COLO668 (cell line): ENCODE measurements at regions not wholly inside any gene's neighbourhood (a gene's known extent, or its start where the extent isn't known, plus 50 kb on each side); places are given as distances from the start of the nearest gene placed in this dataset.
"Not testable (repeated sequence)": the region's sequence is repeated elsewhere in the genome, so short reads cannot be mapped to it uniquely, and the experiment has no call there.

Experiments used
- DNase-seq: peaks from one replicate; lab custom pipeline; 2025; ENCODE audit not compliant: unreplicated experiment; lab: John Stamatoyannopoulos, UW

GRCh38 chr3:30458376-30459171, 147.8 kb upstream of the TGFBR2 start:
- DNase-seq = no peak

GRCh38 chr3:30461311-30461710, 145.1 kb upstream of the TGFBR2 start:
- no peak for DNase-seq

- no peak for DNase-seq
These were observed 143.5 kb upstream of the TGFBR2 start for GRCh38 chr3:30462721-30463470.

GRCh38 chr3:30464381-30464780, 142.0 kb upstream of the TGFBR2 start:
- no peak for DNase-seq

- DNase-seq = no peak
These were observed 140.9 kb upstream of the TGFBR2 start for GRCh38 chr3:30465454-30465853.

- no peak for DNase-seq
These were observed 138.7 kb upstream of the TGFBR2 start for GRCh38 chr3:30467596-30468238.

- no peak for DNase-seq
These were observed 137.3 kb upstream of the TGFBR2 start for GRCh38 chr3:30469133-30469532.

- no peak for DNase-seq
These were observed 135.9 kb upstream of the TGFBR2 start for GRCh38 chr3:30470496-30470895.

GRCh38 chr3:30471066-30471465, 135.3 kb upstream of the TGFBR2 start:
- no peak for DNase-seq

GRCh38 chr3:30471796-30472489, 134.5 kb upstream of the TGFBR2 start:
- no peak for DNase-seq

GRCh38 chr3:30473374-30474051, 132.9 kb upstream of the TGFBR2 start:
- no peak for DNase-seq

- DNase-seq = no peak
These were observed 132.0 kb upstream of the TGFBR2 start for GRCh38 chr3:30474371-30474770.

GRCh38 chr3:30475038-30475808, 131.2 kb upstream of the TGFBR2 start:
- DNase-seq = no peak

GRCh38 chr3:30475809-30476178, 130.6 kb upstream of the TGFBR2 start:
- DNase-seq = no peak

GRCh38 chr3:30476368-30477084, 129.9 kb upstream of the TGFBR2 start:
- DNase-seq = no peak

- DNase-seq = no peak
These were observed 129.1 kb upstream of the TGFBR2 start for GRCh38 chr3:30477149-30477921.

- DNase-seq = not testable (repeated sequence)
These were observed 126.7 kb upstream of the TGFBR2 start for GRCh38 chr3:30479737-30480136.

- not testable (repeated sequence) for DNase-seq
These were observed 126.2 kb upstream of the TGFBR2 start for GRCh38 chr3:30480156-30480555.

- DNase-seq = no peak
These were observed 125.8 kb upstream of the TGFBR2 start for GRCh38 chr3:30480587-30480986.
